Activated gamma-delta T cell (primary cell): ENCODE measurements at regions not wholly inside any gene's neighbourhood (a gene's known extent, or its start where the extent isn't known, plus 50 kb on each side); places are given as distances from the start of the nearest gene placed in this dataset.

ENCODE experiments used
- DNase-seq: peaks from one replicate; lab custom pipeline; 2025; lab: John Stamatoyannopoulos, UW

- DNase-seq, result no peak
Observed at GRCh38 chr4:182971702-182972101, 54.5 kb upstream of the DCTD start.

GRCh38 chr4:182969651-182970279, 52.6 kb upstream of the DCTD start:
- DNase-seq, result no peak

DNA sequence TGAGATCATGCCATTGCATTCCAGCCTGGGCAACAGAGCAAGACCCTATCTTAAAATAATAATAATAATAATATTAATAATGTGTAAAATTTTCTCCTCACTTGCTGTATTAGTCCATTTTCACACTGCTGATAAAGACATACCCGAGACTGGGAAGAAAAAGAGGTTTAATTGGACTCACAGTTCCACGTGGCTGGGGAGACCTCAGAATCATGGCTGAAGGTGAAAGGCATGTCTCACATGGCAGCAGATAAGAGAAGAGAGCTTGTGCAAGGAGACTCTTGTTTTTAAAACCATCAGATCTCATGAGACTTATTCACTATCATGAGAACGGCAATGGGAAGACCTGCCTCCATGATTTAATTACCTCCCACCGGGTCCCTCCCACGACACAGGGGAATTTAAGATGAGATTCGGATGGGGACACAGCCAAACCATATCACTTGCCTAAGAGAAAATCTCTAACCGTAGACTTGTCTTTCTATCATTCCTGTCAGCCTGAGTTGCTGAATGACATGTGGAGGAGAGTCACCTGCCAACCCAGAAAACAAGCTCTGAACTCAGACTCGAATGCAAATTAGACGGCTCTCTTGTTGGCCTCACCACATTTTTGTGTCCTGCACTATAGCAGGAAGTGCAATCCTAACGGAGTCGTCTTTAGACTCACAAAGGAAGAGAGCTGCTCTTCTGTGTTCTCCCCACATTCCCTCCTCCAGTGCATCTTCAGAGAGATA, 51.9 kb upstream of the DCTD start:
- no peak for DNase-seq

- DNase-seq, result no peak
Observed at GRCh38 chr4:182967403-182967802, 50.2 kb upstream of the DCTD start.
